Right atrium auricular region (tissue), 2 donors: ENCODE measurements at regions not wholly inside any gene's neighbourhood (a gene's known extent, or its start where the extent isn't known, plus 50 kb on each side); places are given as distances from the start of the nearest gene placed in this dataset.
"Not testable (repeated sequence)": the region's sequence is repeated elsewhere in the genome, so short reads cannot be mapped to it uniquely, and the experiment has no call there.

ENCODE experiments used
- DNase-seq: peaks from one replicate; pipeline ENCODE4 v3.0.0-alpha.2; 2019; ENCODE audit warnings: low spot score
- H3K27ac ChIP-seq, 2 donors: fragments of 200-600 bp; sonication (generic); 1 replicate in 1 of 2; 2 replicates in 1 of 2; pipeline ENCODE4 v1.5.1; 2016 to 2019
- H3K27me3 ChIP-seq, 2 donors: fragments of 200-600 bp; sonication (generic); one replicate each; pipeline versions ENCODE4 v1.5.1 to v1.6.0; 2017 to 2019
- H3K36me3 ChIP-seq: fragments of 200-600 bp; sonication (generic); one replicate; pipeline ENCODE4 v1.5.1; 2016
- H3K4me1 ChIP-seq, 2 donors: fragments of 200-600 bp; sonication (generic); one replicate each; pipeline versions ENCODE4 v1.5.1 to v1.6.0; 2017 to 2019
- H3K4me3 ChIP-seq, 2 donors: fragments of 200-600 bp; sonication (generic); 1 replicate in 1 of 2; 2 replicates in 1 of 2; pipeline ENCODE4 v1.5.1; 2017 to 2019; ENCODE audit warnings: mild to moderate bottlenecking in 1 of 2, moderate library complexity in 1 of 2
- H3K9me3 ChIP-seq, 2 donors: fragments of 200-600 bp; sonication (generic); one replicate each; pipeline ENCODE4 v1.5.1; 2019
- TF ChIP-seq, protein P1 (sequence below), 2 donors: fragments of 200-600 bp; sonication (generic); IDR thresholded peaks; one replicate each; pipeline ENCODE4 v1.5.1; 2019; ENCODE audit warnings: antibody characterized with exemption in 2 of 2

DNA sequence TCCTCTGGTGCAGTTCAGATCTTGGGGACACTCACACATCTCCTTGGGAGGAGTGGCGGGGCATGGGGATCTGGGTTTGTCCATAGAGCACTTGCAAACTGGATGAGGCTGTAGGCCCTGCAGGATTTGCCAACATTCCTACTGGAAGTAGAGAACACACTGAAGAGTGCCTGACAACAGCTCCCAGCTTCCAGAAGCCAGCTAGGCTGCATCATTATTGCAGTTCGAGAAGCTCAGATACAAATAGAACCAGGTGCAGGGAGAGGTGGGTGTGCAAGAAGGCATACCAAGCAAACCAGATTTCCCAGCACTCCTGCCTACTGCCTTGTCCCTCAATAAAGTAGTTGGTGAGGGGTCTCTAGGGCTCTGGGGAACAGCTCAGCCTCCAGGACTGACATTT is 52.5 kb downstream of the RHOB start:
- Histone ChIP-seq H3K27me3 (no peaks in the 10 kb centered on the region), H3K4me3 (no peak overlapping the region), H3K4me1 (peaks cover 0 to 7% of the 10 kb centered on the region in 2 donors), H3K9me3 (no peaks in the 10 kb centered on the region), H3K36me3 (no peaks in the 10 kb centered on the region), H3K27ac (no peak overlapping the region)
- DNase-seq, result no peak
- TF ChIP-seq, protein P1, sequence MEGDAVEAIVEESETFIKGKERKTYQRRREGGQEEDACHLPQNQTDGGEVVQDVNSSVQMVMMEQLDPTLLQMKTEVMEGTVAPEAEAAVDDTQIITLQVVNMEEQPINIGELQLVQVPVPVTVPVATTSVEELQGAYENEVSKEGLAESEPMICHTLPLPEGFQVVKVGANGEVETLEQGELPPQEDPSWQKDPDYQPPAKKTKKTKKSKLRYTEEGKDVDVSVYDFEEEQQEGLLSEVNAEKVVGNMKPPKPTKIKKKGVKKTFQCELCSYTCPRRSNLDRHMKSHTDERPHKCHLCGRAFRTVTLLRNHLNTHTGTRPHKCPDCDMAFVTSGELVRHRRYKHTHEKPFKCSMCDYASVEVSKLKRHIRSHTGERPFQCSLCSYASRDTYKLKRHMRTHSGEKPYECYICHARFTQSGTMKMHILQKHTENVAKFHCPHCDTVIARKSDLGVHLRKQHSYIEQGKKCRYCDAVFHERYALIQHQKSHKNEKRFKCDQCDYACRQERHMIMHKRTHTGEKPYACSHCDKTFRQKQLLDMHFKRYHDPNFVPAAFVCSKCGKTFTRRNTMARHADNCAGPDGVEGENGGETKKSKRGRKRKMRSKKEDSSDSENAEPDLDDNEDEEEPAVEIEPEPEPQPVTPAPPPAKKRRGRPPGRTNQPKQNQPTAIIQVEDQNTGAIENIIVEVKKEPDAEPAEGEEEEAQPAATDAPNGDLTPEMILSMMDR (IDR thresholded peaks at IDR 0.05), result no peak

DNA sequence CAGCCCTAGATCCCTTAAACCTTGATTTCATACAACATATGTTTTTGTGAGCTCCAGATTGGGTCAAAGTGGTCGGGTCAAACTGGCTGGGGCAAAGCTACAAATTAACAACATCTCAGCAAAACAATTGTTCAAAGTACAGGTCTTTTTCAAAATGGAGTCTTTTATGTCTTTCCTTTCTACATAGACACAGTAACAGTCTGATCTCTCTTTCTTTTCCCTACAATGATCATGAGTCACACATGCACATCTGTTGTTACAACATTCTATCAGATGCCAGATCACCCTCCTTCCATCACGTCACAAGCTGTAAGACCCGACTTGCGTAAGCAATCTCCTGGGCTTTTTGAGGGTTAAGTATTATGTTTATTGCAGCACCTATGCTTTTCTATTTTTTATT is 55.1 kb downstream of the RHOB start:
- DNase-seq, result no peak
- Histone ChIP-seq H3K4me3 (no peak overlapping the region), H3K9me3 (no peaks in the 10 kb centered on the region), H3K36me3 (no peaks in the 10 kb centered on the region), H3K27me3 (no peaks in the 10 kb centered on the region), H3K27ac (no peak overlapping the region), H3K4me1 (no peaks in the 10 kb centered on the region)
- TF ChIP-seq, protein P1 (IDR thresholded peaks at IDR 0.05), result no peak

DNA sequence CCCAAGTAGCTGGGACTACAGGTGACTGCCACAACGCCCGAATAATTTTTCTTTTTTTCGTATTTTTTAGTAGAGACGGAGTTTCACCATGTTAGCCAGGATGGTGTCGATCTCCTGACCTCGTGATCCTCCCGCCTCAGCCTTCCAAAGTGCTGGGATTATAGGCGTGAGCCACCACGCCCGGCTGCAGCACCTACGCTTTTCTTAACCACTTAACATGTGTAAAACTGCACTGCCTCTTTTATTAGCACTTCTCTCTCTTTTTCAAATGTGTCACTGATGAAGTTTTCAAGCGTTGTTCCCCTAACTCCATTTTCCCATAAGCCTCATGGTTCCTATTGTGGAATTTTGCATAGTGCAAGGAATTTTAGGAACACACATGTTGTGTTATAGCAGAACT is 55.6 kb downstream of the RHOB start:
- not testable (repeated sequence) for H3K27ac ChIP-seq, DNase-seq, H3K4me1 ChIP-seq, H3K36me3 ChIP-seq, H3K9me3 ChIP-seq, H3K4me3 ChIP-seq, H3K27me3 ChIP-seq

DNA sequence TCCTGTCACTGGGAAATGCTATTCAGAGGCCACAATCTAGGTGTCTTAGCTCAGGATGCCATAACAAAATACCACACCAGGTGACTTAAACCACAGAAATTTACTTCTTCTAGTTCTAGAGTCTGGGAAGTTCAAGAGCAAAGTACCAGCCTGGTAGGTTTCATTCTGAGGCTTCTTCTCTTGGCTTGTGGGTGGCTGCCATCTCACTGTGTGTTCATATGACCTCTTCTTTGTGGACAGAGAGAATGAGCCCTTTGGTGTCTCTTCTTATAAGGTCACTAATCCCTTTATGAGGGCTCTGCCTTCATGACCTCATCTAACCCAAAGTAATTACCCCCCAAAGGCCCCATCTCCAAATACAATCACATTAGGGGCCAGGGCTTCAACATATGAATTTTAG is 57.3 kb downstream of the RHOB start:
- no peak for DNase-seq
- TF ChIP-seq, protein P1 (IDR thresholded peaks at IDR 0.05), result no peak
- Histone ChIP-seq H3K4me1 (no peaks in the 10 kb centered on the region), H3K27ac (no peak overlapping the region), H3K4me3 (no peak overlapping the region), H3K36me3 (no peaks in the 10 kb centered on the region), H3K27me3 (no peaks in the 10 kb centered on the region), H3K9me3 (no peaks in the 10 kb centered on the region)

DNA sequence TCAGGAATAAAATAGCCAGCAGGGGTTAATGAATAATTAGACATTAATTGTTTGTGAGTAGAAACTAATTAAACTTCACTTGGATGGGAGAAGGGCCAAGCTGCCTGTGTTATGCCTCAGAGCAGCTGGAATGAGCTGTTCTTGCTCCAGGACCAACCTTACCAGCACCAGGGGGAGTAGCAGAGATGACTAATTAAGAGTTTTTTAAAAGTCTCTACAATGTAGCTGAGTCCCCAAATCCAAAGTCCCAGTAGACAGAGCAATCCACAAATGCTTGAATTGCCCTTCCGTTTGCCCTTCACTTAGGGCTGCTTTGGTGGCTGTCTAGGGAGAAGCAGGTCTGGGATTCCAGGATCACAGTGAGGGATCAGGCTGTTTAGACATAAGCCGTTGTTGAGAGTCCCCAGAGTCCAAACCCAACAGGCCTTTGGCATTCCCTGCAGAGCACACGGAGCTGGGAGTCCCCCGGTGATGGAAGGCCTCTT is 59.4 kb downstream of the RHOB start:
- H3K9me3 ChIP-seq, result no peaks in the 10 kb centered on the region
- no peaks in the 10 kb centered on the region for H3K36me3 ChIP-seq
- no peak for DNase-seq
- no peak overlapping the region for H3K27ac ChIP-seq
- no peaks in the 10 kb centered on the region for H3K4me1 ChIP-seq
- no peak overlapping the region for H3K4me3 ChIP-seq
- no peaks in the 10 kb centered on the region for H3K27me3 ChIP-seq
- TF ChIP-seq, protein P1 (IDR thresholded peaks at IDR 0.05), result no peak

DNA sequence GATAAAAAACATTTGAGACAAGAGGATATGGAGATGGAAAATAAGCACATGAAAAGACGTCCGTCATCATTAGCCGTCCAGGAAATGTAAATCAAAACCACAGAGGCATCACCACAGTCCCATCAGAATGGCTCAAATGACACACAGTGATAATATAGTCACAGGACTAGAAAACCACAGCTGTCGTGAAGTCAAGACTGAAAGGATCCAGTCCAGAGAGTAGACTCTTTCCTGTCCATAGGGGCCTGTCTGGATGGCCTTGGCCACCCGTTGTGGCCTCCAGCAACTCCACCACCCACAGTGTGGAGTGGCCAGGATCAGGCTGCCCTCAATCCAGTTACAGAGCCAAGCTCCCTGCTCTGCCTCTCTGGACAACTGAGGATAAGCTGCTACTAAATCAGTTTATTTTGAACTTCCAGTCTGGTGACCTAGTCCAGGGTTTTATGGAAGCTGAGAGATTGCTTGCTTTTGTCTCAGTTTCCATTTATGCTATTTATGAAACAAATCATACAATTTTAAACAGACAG is 60.4 kb downstream of the RHOB start:
- H3K27ac ChIP-seq, result no peak overlapping the region
- H3K27me3 ChIP-seq, result no peaks in the 10 kb centered on the region
- H3K4me3 ChIP-seq, result no peak overlapping the region
- H3K4me1 ChIP-seq, result no peaks in the 10 kb centered on the region
- no peaks in the 10 kb centered on the region for H3K9me3 ChIP-seq
- TF ChIP-seq, protein P1 (IDR thresholded peaks at IDR 0.05), result no peak
- no peak for DNase-seq
- no peaks in the 10 kb centered on the region for H3K36me3 ChIP-seq
